Heart left ventricle (tissue), 13 donors: ENCODE measurements at regions not wholly inside any gene's neighbourhood (a gene's known extent, or its start where the extent isn't known, plus 50 kb on each side); places are given as distances from the start of the nearest gene placed in this dataset.

Source experiments
- CTCF ChIP-seq, 12 donors: fragments of 200-600 bp; sonication (generic) in 4 of 12; IDR thresholded peaks; one replicate each; pipeline versions ENCODE4 v1.5.0 to v1.8.0; 2018 to 2022; ENCODE audit warnings: antibody characterized with exemption in 12 of 12, mild to moderate bottlenecking in 5 of 12
- POLR2A ChIP-seq, 2 donors: fragments of 450-650 bp; IDR thresholded peaks; one replicate each; pipeline ENCODE4 v1.6.1; 2017; ENCODE audit warnings: antibody characterized with exemption in 2 of 2, mild to moderate bottlenecking in 2 of 2, moderate library complexity in 2 of 2
- donor health status: ischemic (EF 13 %, LVEDD 7.1; RV severe dilation, severe dysfunction).
- donor health status: DM: no; HTN: yes; CAD: no.
- donor health status: DM: no; HTN: no; CAD: no.
- donor health status: ischemic (EF 25% LVEDD 6.9; RV normal size, moderate dysfunction).
- donor health status: ischemic (EF 25% LVEDD 5.7; RV mildly dilated, moderate dysfunction).
- donor health status: ischemic (EF 35%, LVEDD 5.7; RV mildly dilated, moderate dysfunction).
- donor health status: nonischemic (EF 11% LVEDD 7.7; RV severe dilation, severe dysfunction).
- donor health status: DM: yes; HTN: yes; CAD: no.
- donor health status: PGD.
- donor health status: ischemic (EF 29% LVEDD 5.4; RV normal size, mild dysfunction).
- donor health status: nonischemic (EF 23%, LVEDD 6.1; RV moderate dilation, normal function).

DNA sequence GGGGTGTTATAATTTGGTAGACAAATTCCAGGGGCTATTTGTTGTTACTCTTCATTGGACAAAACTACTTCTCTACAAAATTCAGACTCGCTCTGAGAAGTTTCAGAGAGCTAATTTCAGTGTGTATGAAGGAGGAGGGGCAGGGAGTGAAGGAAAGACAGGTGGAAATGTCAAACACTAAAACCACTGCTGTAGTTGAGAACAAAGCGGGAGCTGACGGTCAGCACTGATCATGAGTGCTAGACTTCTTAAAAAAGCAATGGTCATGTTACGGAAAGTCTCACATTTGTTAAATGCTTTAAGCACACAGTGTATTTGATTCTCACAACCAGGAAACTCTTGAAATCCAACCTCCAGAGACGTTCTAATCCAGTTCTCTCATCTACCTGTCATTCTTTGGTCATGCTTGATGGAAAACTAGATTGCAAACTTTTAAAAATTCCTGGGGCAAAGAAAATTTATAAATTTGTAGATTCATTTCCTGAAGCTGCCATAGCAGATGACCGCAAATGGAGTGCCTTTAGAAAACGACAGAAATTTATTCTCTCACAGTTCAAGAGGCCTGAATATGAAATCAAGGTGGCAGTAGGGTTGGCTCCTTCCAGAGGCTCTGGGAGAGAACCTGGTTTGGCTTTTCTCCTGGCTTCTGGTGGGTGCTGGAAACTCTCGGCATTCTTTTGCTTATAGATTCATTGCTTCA lies 100.7 kb upstream of the CARMIL1 start:
- no peak for TF ChIP-seq CTCF (IDR thresholded peaks at IDR 0.05)
- TF ChIP-seq POLR2A (IDR thresholded peaks at IDR 0.05): no peak
